Common myeloid progenitor, CD34-positive (primary cell): ENCODE measurements at regions not wholly inside any gene's neighbourhood (a gene's known extent, or its start where the extent isn't known, plus 50 kb on each side); places are given as distances from the start of the nearest gene placed in this dataset.

ENCODE experiments used
- CTCF ChIA-PET: fragments of 350-600 bp; sonication (Branson Sonifier 250); formaldehyde crosslinking; loops from one replicate; lab custom pipeline; 2021; ENCODE audit warnings: antibody characterized with exemption; lab: Charles Lee
- POLR2A ChIA-PET: fragments of 350-600 bp; sonication (Branson Sonifier 250); formaldehyde crosslinking; loops from one replicate; lab custom pipeline; 2021; ENCODE audit warnings: antibody characterized with exemption; lab: Charles Lee
- DNase-seq, 3 donors: peaks; one replicate each; pipeline versions ENCODE4 v3.0.0 to v3.0.0-alpha.2; 2013
- H3K27ac ChIP-seq, 2 experiments: 1 replicate in 1 of 2; 2 replicates in 1 of 2; pipeline ENCODE4 v1.7.0; 2013; ENCODE audit warnings: inconsistent platforms in 2 of 2, low read length in 2 of 2, mild to moderate bottlenecking in 2 of 2, low read depth in 1 of 2, moderate library complexity in 1 of 2; ENCODE audit not compliant: severe bottlenecking in 2 of 2, insufficient read depth in 1 of 2, poor library complexity in 1 of 2
- H3K27me3 ChIP-seq, 5 experiments: replicated peaks in 2 of 5; 1 replicate in 3 of 5; 2 replicates in 2 of 5; pipeline versions ENCODE4 v1.6.1 to v1.7.0; 2013; ENCODE audit warnings: low read length in 4 of 5, mild to moderate bottlenecking in 2 of 5, moderate library complexity in 2 of 5, inconsistent platforms in 1 of 5; ENCODE audit not compliant: insufficient read depth in 5 of 5, control insufficient read depth in 4 of 5
- H3K36me3 ChIP-seq, 4 experiments: 1 replicate in 2 of 4; 2 replicates in 2 of 4; pipeline versions ENCODE4 v1.6.1 to v1.7.0; 2013; ENCODE audit warnings: low read length in 3 of 4, control low read depth in 1 of 4, mild to moderate bottlenecking in 1 of 4; ENCODE audit not compliant: control insufficient read depth in 4 of 4, insufficient read depth in 4 of 4
- H3K4me1 ChIP-seq, 4 experiments: 1 replicate in 3 of 4; 2 replicates in 1 of 4; pipeline versions ENCODE4 v1.6.1 to v1.7.1; 2013; ENCODE audit warnings: low read length in 3 of 4, mild to moderate bottlenecking in 3 of 4, control low read depth in 1 of 4, inconsistent platforms in 1 of 4, moderate library complexity in 1 of 4; ENCODE audit not compliant: control insufficient read depth in 4 of 4, insufficient read depth in 4 of 4; ENCODE audit errors: control extremely low read depth in 1 of 4
- H3K4me3 ChIP-seq, 7 experiments: 1 replicate in 4 of 7; 2 replicates in 3 of 7; pipeline versions ENCODE4 v1.5.1 to v1.7.0; 2013; ENCODE audit warnings: mild to moderate bottlenecking in 7 of 7, low read length in 6 of 7, moderate library complexity in 6 of 7, inconsistent platforms in 2 of 7, low read depth in 2 of 7, control low read depth in 1 of 7; ENCODE audit not compliant: insufficient read depth in 4 of 7, control insufficient read depth in 1 of 7; ENCODE audit errors: extremely low read depth in 1 of 7
- H3K9me3 ChIP-seq, 5 experiments: 1 replicate in 4 of 5; 2 replicates in 1 of 5; pipeline versions ENCODE4 v1.6.1 to v1.7.1; 2013; ENCODE audit warnings: low read length in 4 of 5, mild to moderate bottlenecking in 2 of 5, inconsistent platforms in 1 of 5, low read depth in 1 of 5, moderate library complexity in 1 of 5; ENCODE audit not compliant: control insufficient read depth in 4 of 5, insufficient read depth in 2 of 5; ENCODE audit errors: control extremely low read depth in 1 of 5
- WGBS: methylation state at CpG from one replicate; pipeline ENCODE4 v1.1.5; 2013; ENCODE audit not compliant: insufficient coverage; 5-methylcytosine and 5-hydroxymethylcytosine counted together

DNA sequence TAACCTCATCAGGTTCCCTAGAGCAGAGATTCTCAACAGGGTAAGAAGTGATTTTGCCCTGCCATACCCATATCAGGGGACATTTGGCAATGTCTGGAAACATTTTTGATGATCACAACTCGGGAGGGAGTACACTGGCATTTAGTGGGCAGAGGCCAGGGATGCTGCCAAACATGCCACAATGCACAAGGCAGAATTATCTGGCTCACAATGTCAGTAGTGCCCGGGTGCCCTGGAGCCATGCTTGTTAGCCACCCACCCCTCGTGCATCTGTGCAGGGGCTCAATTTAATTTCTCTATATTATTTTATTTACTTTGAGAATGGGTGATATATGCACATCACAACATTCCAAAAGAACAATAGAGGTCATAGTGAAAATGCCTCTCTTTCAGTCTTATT is 82.0 kb upstream of the DHX15 start:
- DNase-seq: no peak
- Histone ChIP-seq H3K27ac (no peak overlapping the region), H3K9me3 (no peaks in the 10 kb centered on the region), H3K27me3 (no peaks in the 10 kb centered on the region), H3K4me1 (no peaks in the 10 kb centered on the region), H3K4me3 (no peak overlapping the region), H3K36me3 (no peaks in the 10 kb centered on the region)
- POLR2A ChIA-PET: no interaction called here
- CTCF ChIA-PET: interaction anchor here (1.3 kb wide), 1 partner anchor 9 kb away, joined by 5 read pairs; no protein-coding TSS in a partner anchor
- 92% methylated on average over 1 of the region's 3 CpGs for WGBS

DNA sequence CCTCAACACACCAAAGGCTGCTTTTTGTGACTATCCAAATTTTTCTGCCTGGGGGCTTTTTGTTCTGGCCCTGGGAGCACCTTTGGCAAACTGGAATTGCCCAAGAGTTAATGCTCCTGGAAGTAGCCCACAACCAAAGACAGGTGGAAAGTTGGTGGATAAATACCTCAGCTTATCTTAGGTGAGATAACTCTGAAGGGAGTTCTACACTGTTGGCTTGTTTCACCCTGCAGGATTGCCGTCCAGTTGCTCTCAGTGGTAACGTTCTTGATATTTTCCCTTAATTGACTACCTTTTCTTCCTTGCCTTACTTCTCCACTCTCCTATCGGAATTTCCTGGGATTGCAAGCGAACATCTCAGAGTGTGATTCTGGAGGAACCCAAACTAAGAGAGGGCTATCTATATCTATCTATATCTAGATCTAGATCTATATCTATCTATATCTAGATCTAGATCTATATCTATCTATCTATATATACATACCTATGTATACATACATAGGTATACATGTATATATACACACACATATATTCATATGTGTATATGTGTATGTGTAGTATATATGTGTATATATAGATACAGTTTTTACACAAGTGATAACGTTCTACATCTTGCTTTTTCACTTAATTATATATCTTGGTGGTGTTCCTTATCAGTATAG is 82.6 kb upstream of the DHX15 start:
- H3K36me3 ChIP-seq: no peaks in the 10 kb centered on the region
- H3K9me3 ChIP-seq: no peaks in the 10 kb centered on the region
- no peak for DNase-seq
- no peak overlapping the region for H3K27ac ChIP-seq
- H3K4me1 ChIP-seq: no peaks in the 10 kb centered on the region
- POLR2A ChIA-PET: no interaction called here
- WGBS: 100% methylated on average over 1 of the region's 5 CpGs
- CTCF ChIA-PET: no interaction called here
- H3K4me3 ChIP-seq: no peak overlapping the region
- no peaks in the 10 kb centered on the region for H3K27me3 ChIP-seq

- no peak for DNase-seq
- CTCF ChIA-PET: no interaction called here
These were observed 84.6 kb upstream of the DHX15 start for GRCh38 chr4:24668956-24669355.

GRCh38 chr4:24669751-24670150 is 85.4 kb upstream of the DHX15 start:
- no peak overlapping the region for H3K4me3 ChIP-seq
- CTCF ChIA-PET: interaction anchor here (0.6 kb wide), 1 partner anchor 64 kb away, joined by 3 read pairs; no protein-coding TSS in a partner anchor
- 95% methylated on average over 6 of the region's 6 CpGs for WGBS
- DNase-seq: no peak
- peaks cover 0 to 9% (median 6%) of the 10 kb centered on the region in 4 experiments for H3K4me1 ChIP-seq
- H3K27me3 ChIP-seq: no peaks in the 10 kb centered on the region
- H3K27ac ChIP-seq: no peak overlapping the region
- H3K36me3 ChIP-seq: no peaks in the 10 kb centered on the region
- no peaks in the 10 kb centered on the region for H3K9me3 ChIP-seq
- POLR2A ChIA-PET: no interaction called here

More at GRCh38 chr4:24668956-24669355, 84.6 kb upstream of the DHX15 start:
- Histone ChIP-seq H3K27ac (no peak overlapping the region), H3K4me1 (peaks cover 0 to 1% (median under 1%) of the 10 kb centered on the region in 4 experiments), H3K9me3 (no peaks in the 10 kb centered on the region), H3K27me3 (no peaks in the 10 kb centered on the region), H3K36me3 (no peaks in the 10 kb centered on the region), H3K4me3 (no peak overlapping the region)
- 98% methylated on average over 6 of the region's 10 CpGs for WGBS
- POLR2A ChIA-PET: no interaction called here

GRCh38 chr4:24671849-24672248 is 87.5 kb upstream of the DHX15 start:
- ChIA-PET CTCF (no interaction called here), POLR2A (no interaction called here)
- DNase-seq: no peak

DNA sequence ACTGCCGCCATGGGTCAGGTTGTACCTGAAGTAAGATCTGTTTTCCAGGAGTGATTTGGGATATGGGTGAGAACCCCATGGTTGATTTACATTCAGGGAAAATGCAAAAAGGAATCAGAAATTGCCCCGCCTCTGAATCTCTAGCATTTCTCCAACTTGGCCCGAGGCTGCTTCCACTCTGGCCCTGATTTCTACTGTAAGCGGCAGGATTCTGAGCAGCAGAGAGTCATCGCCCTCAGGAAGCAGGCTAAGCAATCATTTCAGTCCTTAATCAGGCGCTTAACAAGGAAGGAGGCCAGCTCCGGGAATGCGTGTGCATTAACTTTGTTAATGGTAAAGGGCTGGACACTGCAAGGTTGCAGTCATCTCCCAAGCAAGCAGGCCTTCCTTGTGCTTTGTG is 88.5 kb upstream of the DHX15 start:
- 97% methylated on average over 8 of the region's 8 CpGs for WGBS
- Histone ChIP-seq H3K27ac (no peak overlapping the region), H3K36me3 (no peaks in the 10 kb centered on the region), H3K27me3 (no peaks in the 10 kb centered on the region), H3K9me3 (peaks cover 0 to 8% (median 3%) of the 10 kb centered on the region in 5 experiments), H3K4me1 (peaks cover 0 to 9% (median 6%) of the 10 kb centered on the region in 4 experiments), H3K4me3 (no peak overlapping the region)
- ChIA-PET POLR2A (no interaction called here), CTCF (interaction anchor here (2.4 kb wide), 1 partner anchor 9 kb away, joined by 8 read pairs; no protein-coding TSS in a partner anchor)
- no peak for DNase-seq

More at GRCh38 chr4:24671849-24672248, 87.5 kb upstream of the DHX15 start:
- WGBS: 48% methylated on average over 6 of the region's 7 CpGs
- Histone ChIP-seq H3K4me3 (no peak overlapping the region), H3K27me3 (no peaks in the 10 kb centered on the region), H3K9me3 (peaks cover 0 to 8% (median 3%) of the 10 kb centered on the region in 5 experiments), H3K4me1 (peaks cover 0 to 9% (median 6%) of the 10 kb centered on the region in 4 experiments), H3K36me3 (no peaks in the 10 kb centered on the region), H3K27ac (no peak overlapping the region)

- Histone ChIP-seq H3K4me3 (no peak overlapping the region), H3K27ac (no peak overlapping the region), H3K36me3 (no peaks in the 10 kb centered on the region), H3K9me3 (peaks cover 0 to 8% (median 3%) of the 10 kb centered on the region in 5 experiments), H3K27me3 (no peaks in the 10 kb centered on the region), H3K4me1 (peaks cover 0 to 9% (median 6%) of the 10 kb centered on the region in 4 experiments)
- ChIA-PET CTCF (interaction anchor here (1.1 to 2.4 kb wide), 5 partner anchors 9 to 123 kb away, joined by 3 to 8 read pairs (median 4); no protein-coding TSS in a partner anchor), POLR2A (no interaction called here)
- DNase-seq: peak; percentile 53 to 86 (median 81)
- WGBS: 50% methylated on average over 2 of the region's 2 CpGs
These were observed 89.9 kb upstream of the DHX15 start for GRCh38 chr4:24674279-24674678.
